Neutrophil (primary cell): ENCODE measurements at regions not wholly inside any gene's neighbourhood (a gene's known extent, or its start where the extent isn't known, plus 50 kb on each side); places are given as distances from the start of the nearest gene placed in this dataset.

Experiments
- H3K27ac ChIP-seq: fragments of 200-600 bp; sonication (generic); 2 replicates; pipeline ENCODE4 v1.5.1; 2016; ENCODE audit warnings: mild to moderate bottlenecking, moderate library complexity
- H3K27me3 ChIP-seq: fragments of 200-600 bp; sonication (generic); 2 replicates; pipeline ENCODE4 v1.6.0; 2016; ENCODE audit warnings: mild to moderate bottlenecking
- H3K36me3 ChIP-seq: fragments of 200-600 bp; sonication (generic); 2 replicates; pipeline ENCODE4 v1.5.1; 2017
- H3K4me1 ChIP-seq, 2 experiments: fragments of 200-600 bp in 1 of 2; sonication (generic) in 1 of 2; 1 replicate in 1 of 2; 2 replicates in 1 of 2; pipeline versions ENCODE4 v1.5.1 to v1.6.1; 2013 to 2016; ENCODE audit warnings: low read depth in 1 of 2, low read length in 1 of 2, mild to moderate bottlenecking in 1 of 2, moderate library complexity in 1 of 2; ENCODE audit not compliant: control insufficient read depth in 1 of 2, insufficient read depth in 1 of 2
- H3K4me3 ChIP-seq, 2 experiments: fragments of 200-600 bp in 1 of 2; sonication (generic) in 1 of 2; 1 replicate in 1 of 2; 2 replicates in 1 of 2; pipeline ENCODE4 v1.5.1; 2013 to 2016; ENCODE audit warnings: low read depth in 1 of 2, low read length in 1 of 2, mild to moderate bottlenecking in 1 of 2, moderate library complexity in 1 of 2
- H3K9me3 ChIP-seq: fragments of 200-600 bp; sonication (generic); 2 replicates; pipeline ENCODE4 v1.5.1; 2016
- TF ChIP-seq, protein P1 (sequence below): fragments of 200-600 bp; sonication (generic); IDR thresholded peaks from 2 replicates; pipeline ENCODE4 v1.5.1; 2016; ENCODE audit warnings: antibody characterized with exemption

DNA sequence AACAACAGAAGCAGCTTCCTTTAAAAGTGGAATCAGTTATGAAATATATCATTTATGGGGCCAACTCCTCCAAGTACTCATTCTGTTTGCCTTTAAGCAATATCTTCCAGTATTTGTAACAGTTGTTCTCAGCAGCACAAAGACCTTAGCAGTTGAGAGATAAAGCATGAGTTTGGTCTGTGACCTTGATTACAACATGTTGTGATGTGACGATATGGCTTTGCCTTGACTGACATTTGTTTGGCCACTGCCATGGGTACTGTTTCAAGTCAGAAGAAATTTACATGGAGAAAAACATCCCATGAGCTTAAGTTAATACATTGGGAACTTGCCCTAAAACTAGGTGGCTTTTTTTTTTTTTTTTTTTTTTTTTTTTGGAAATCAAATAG lies 175.1 kb upstream of the KBTBD8 start:
- Histone ChIP-seq H3K27ac (no peak overlapping the region), H3K27me3 (peaks cover 1% of the 10 kb centered on the region), H3K36me3 (no peaks in the 10 kb centered on the region), H3K4me3 (no peak overlapping the region), H3K9me3 (no peaks in the 10 kb centered on the region), H3K4me1 (no peaks in the 10 kb centered on the region)
- TF ChIP-seq, protein P1, sequence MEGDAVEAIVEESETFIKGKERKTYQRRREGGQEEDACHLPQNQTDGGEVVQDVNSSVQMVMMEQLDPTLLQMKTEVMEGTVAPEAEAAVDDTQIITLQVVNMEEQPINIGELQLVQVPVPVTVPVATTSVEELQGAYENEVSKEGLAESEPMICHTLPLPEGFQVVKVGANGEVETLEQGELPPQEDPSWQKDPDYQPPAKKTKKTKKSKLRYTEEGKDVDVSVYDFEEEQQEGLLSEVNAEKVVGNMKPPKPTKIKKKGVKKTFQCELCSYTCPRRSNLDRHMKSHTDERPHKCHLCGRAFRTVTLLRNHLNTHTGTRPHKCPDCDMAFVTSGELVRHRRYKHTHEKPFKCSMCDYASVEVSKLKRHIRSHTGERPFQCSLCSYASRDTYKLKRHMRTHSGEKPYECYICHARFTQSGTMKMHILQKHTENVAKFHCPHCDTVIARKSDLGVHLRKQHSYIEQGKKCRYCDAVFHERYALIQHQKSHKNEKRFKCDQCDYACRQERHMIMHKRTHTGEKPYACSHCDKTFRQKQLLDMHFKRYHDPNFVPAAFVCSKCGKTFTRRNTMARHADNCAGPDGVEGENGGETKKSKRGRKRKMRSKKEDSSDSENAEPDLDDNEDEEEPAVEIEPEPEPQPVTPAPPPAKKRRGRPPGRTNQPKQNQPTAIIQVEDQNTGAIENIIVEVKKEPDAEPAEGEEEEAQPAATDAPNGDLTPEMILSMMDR, result no peak

DNA sequence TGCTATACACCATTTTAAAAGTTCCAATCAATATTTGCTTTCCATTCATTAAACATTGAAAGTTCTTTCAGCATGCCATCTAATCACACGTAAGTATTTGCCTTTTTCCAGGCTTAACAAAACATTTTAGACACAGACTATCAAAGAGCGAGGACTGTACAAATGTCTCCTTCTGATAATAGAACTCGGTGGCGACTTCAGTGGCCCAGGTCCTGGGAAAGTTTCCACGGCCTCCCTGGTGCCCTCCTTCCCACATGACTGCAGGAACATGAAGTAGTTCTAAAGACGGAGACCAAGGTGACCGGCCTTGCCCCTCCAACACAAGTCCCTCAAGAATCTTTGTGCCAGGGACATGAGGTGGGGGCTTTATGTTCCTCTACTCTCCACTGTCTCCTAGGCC lies 174.6 kb upstream of the KBTBD8 start:
- Histone ChIP-seq H3K4me1 (no peaks in the 10 kb centered on the region), H3K4me3 (no peak overlapping the region), H3K27ac (no peak overlapping the region), H3K36me3 (no peaks in the 10 kb centered on the region), H3K27me3 (no peaks in the 10 kb centered on the region), H3K9me3 (no peaks in the 10 kb centered on the region)
- TF ChIP-seq, protein P1, result no peak

GRCh38 chr3:66825375-66825774 lies 172.7 kb upstream of the KBTBD8 start:
- Histone ChIP-seq H3K36me3 (no peaks in the 10 kb centered on the region), H3K27ac (no peak overlapping the region), H3K9me3 (no peaks in the 10 kb centered on the region), H3K4me3 (no peak overlapping the region), H3K27me3 (no peaks in the 10 kb centered on the region), H3K4me1 (no peaks in the 10 kb centered on the region)
- TF ChIP-seq, protein P1, result no peak

- Histone ChIP-seq H3K9me3 (no peaks in the 10 kb centered on the region), H3K27ac (no peak overlapping the region), H3K4me3 (no peak overlapping the region), H3K4me1 (no peaks in the 10 kb centered on the region), H3K36me3 (no peaks in the 10 kb centered on the region), H3K27me3 (no peaks in the 10 kb centered on the region)
- TF ChIP-seq, protein P1, result no peak
Measured at GRCh38 chr3:66827726-66828125, 170.4 kb upstream of the KBTBD8 start.

GRCh38 chr3:66828303-66828702 lies 169.8 kb upstream of the KBTBD8 start:
- Histone ChIP-seq H3K36me3 (no peaks in the 10 kb centered on the region), H3K27me3 (no peaks in the 10 kb centered on the region), H3K27ac (no peak overlapping the region), H3K4me1 (no peaks in the 10 kb centered on the region), H3K9me3 (no peaks in the 10 kb centered on the region), H3K4me3 (no peak overlapping the region)
- TF ChIP-seq, protein P1, result no peak

- TF ChIP-seq, protein P1, result no peak
- Histone ChIP-seq H3K4me3 (no peak overlapping the region), H3K36me3 (no peaks in the 10 kb centered on the region), H3K27me3 (no peaks in the 10 kb centered on the region), H3K4me1 (no peaks in the 10 kb centered on the region), H3K9me3 (no peaks in the 10 kb centered on the region), H3K27ac (no peak overlapping the region)
Measured at GRCh38 chr3:66830301-66830700, 167.8 kb upstream of the KBTBD8 start.
